Activated naive CD8-positive, alpha-beta T cell treated with anti-CD3 and anti-CD28 coated beads, Interleukin-2, amount 10 ng/mL, durations not matched to agents 7 days and 5 days (primary cell): ENCODE measurements at regions not wholly inside any gene's neighbourhood (a gene's known extent, or its start where the extent isn't known, plus 50 kb on each side); places are given as distances from the start of the nearest gene placed in this dataset.
"Not testable (repeated sequence)": the region's sequence is repeated elsewhere in the genome, so short reads cannot be mapped to it uniquely, and the experiment has no call there.

ENCODE experiments used
- ATAC-seq: fragments of 150-1000 bp; cut with Tn5 transposase; one replicate; pipeline ENCODE4 v1.10.0; 2021; ENCODE audit warnings: low read depth, moderate library complexity
- POLR2A ChIA-PET: fragments of 350-600 bp; sonication (Branson Sonifier 250); formaldehyde crosslinking; loops from one replicate; lab custom pipeline; 2021; ENCODE audit warnings: antibody characterized with exemption; lab: Charles Lee
- DNase-seq: peaks from one replicate; pipeline ENCODE4 v3.0.0; 2021
- H3K27ac Mint-ChIP-seq: one replicate; pipeline ENCODE4 v1.8.0; 2022; ENCODE audit warnings: mild to moderate bottlenecking, mixed read lengths
- H3K27me3 Mint-ChIP-seq: one replicate; pipeline ENCODE4 v1.8.0; 2022; ENCODE audit warnings: mild to moderate bottlenecking, moderate library complexity, mixed read lengths
- H3K36me3 Mint-ChIP-seq: one replicate; pipeline ENCODE4 v1.8.0; 2021; ENCODE audit warnings: mild to moderate bottlenecking, mixed read lengths
- H3K4me1 Mint-ChIP-seq: one replicate; pipeline ENCODE4 v1.8.0; 2021; ENCODE audit warnings: mixed read lengths
- H3K4me3 Mint-ChIP-seq: one replicate; pipeline ENCODE4 v1.8.0; 2022; ENCODE audit warnings: mild to moderate bottlenecking, moderate library complexity, mixed read lengths
- H3K9me3 Mint-ChIP-seq: one replicate; pipeline ENCODE4 v1.8.0; 2021; ENCODE audit warnings: mixed read lengths

- Mint-ChIP-seq H3K4me3 (peak overlapping the region; percentile 92), H3K27ac (peak overlapping the region; percentile 83)
- DNase-seq, ATAC-seq, H3K4me1 Mint-ChIP-seq, H3K27me3 Mint-ChIP-seq, H3K36me3 Mint-ChIP-seq, POLR2A ChIA-PET, H3K9me3 Mint-ChIP-seq: not testable (repeated sequence)
Measured at GRCh38 chr5:21459744-21460073, 1393.4 kb downstream of the CDH12 start.

GRCh38 chr5:21452449-21452848 is 1400.7 kb downstream of the CDH12 start:
- Mint-ChIP-seq H3K4me1 (no peaks in the 10 kb centered on the region), H3K27ac (no peak overlapping the region), H3K36me3 (no peaks in the 10 kb centered on the region), H3K27me3 (peaks cover 2% of the 10 kb centered on the region), H3K4me3 (no peak overlapping the region), H3K9me3 (no peaks in the 10 kb centered on the region)
- no peak for ATAC-seq
- DNase-seq = no peak
- POLR2A ChIA-PET = no interaction called here

GRCh38 chr5:21432646-21433045 is 1420.5 kb downstream of the CDH12 start:
- Mint-ChIP-seq H3K4me3 (no peak overlapping the region), H3K4me1 (no peaks in the 10 kb centered on the region), H3K9me3 (no peaks in the 10 kb centered on the region), H3K27ac (no peak overlapping the region), H3K27me3 (no peaks in the 10 kb centered on the region), H3K36me3 (no peaks in the 10 kb centered on the region)
- POLR2A ChIA-PET = no interaction called here
- ATAC-seq = no peak
- no peak for DNase-seq

- Mint-ChIP-seq H3K9me3 (no peaks in the 10 kb centered on the region), H3K27ac (no peak overlapping the region), H3K27me3 (no peaks in the 10 kb centered on the region), H3K4me1 (no peaks in the 10 kb centered on the region), H3K36me3 (no peaks in the 10 kb centered on the region), H3K4me3 (no peak overlapping the region)
- POLR2A ChIA-PET = no interaction called here
- no peak for ATAC-seq
- no peak for DNase-seq
Measured at GRCh38 chr5:21424907-21425306, 1428.2 kb downstream of the CDH12 start.

GRCh38 chr5:21419383-21419782 is 1431.4 kb upstream of the CDH18 start:
- POLR2A ChIA-PET = no interaction called here
- Mint-ChIP-seq H3K27ac (no peak overlapping the region), H3K36me3 (no peaks in the 10 kb centered on the region), H3K27me3 (no peaks in the 10 kb centered on the region), H3K4me1 (no peaks in the 10 kb centered on the region), H3K9me3 (no peaks in the 10 kb centered on the region), H3K4me3 (no peak overlapping the region)
- ATAC-seq (no peak), DNase-seq (no peak)

GRCh38 chr5:21402089-21402488 is 1414.1 kb upstream of the CDH18 start:
- H3K9me3 Mint-ChIP-seq, H3K27me3 Mint-ChIP-seq, H3K27ac Mint-ChIP-seq, POLR2A ChIA-PET, DNase-seq, H3K36me3 Mint-ChIP-seq, H3K4me3 Mint-ChIP-seq, ATAC-seq, H3K4me1 Mint-ChIP-seq: not testable (repeated sequence)

GRCh38 chr5:21398511-21398910 is 1410.5 kb upstream of the CDH18 start:
- no peak overlapping the region for H3K4me3 Mint-ChIP-seq
- DNase-seq = no peak
- H3K27ac Mint-ChIP-seq = no peak overlapping the region
- H3K9me3 Mint-ChIP-seq = peaks cover 3% of the 10 kb centered on the region
- ATAC-seq = no peak
- H3K36me3 Mint-ChIP-seq = no peaks in the 10 kb centered on the region
- POLR2A ChIA-PET = no interaction called here
- peaks cover 3% of the 10 kb centered on the region for H3K4me1 Mint-ChIP-seq
- no peaks in the 10 kb centered on the region for H3K27me3 Mint-ChIP-seq

- Mint-ChIP-seq H3K36me3 (no peaks in the 10 kb centered on the region), H3K9me3 (peaks cover 3% of the 10 kb centered on the region), H3K27me3 (no peaks in the 10 kb centered on the region), H3K27ac (no peak overlapping the region), H3K4me1 (peaks cover 3% of the 10 kb centered on the region), H3K4me3 (no peak overlapping the region)
- no peak for ATAC-seq
- DNase-seq = no peak
- POLR2A ChIA-PET = no interaction called here
Measured at GRCh38 chr5:21397693-21398092, 1409.7 kb upstream of the CDH18 start.

- Mint-ChIP-seq H3K9me3 (no peaks in the 10 kb centered on the region), H3K4me3 (no peak overlapping the region), H3K27ac (no peak overlapping the region), H3K27me3 (no peaks in the 10 kb centered on the region), H3K36me3 (no peaks in the 10 kb centered on the region), H3K4me1 (no peaks in the 10 kb centered on the region)
- DNase-seq = no peak
- POLR2A ChIA-PET = no interaction called here
- ATAC-seq = no peak
Measured at GRCh38 chr5:21391506-21391905, 1403.5 kb upstream of the CDH18 start.

- POLR2A ChIA-PET, H3K36me3 Mint-ChIP-seq, H3K4me3 Mint-ChIP-seq, H3K4me1 Mint-ChIP-seq, H3K27me3 Mint-ChIP-seq, H3K27ac Mint-ChIP-seq, H3K9me3 Mint-ChIP-seq, ATAC-seq, DNase-seq: not testable (repeated sequence)
Measured at GRCh38 chr5:21360754-21361153, 1372.8 kb upstream of the CDH18 start.

- H3K27ac Mint-ChIP-seq = peak overlapping the region; percentile 48
- H3K9me3 Mint-ChIP-seq, H3K27me3 Mint-ChIP-seq, H3K4me1 Mint-ChIP-seq, H3K36me3 Mint-ChIP-seq, DNase-seq, POLR2A ChIA-PET, ATAC-seq: not testable (repeated sequence)
- H3K4me3 Mint-ChIP-seq = peak overlapping the region; percentile 60
Measured at GRCh38 chr5:21341948-21342261, 1353.9 kb upstream of the CDH18 start.

- ATAC-seq, POLR2A ChIA-PET, H3K4me1 Mint-ChIP-seq, H3K27me3 Mint-ChIP-seq, H3K36me3 Mint-ChIP-seq, H3K9me3 Mint-ChIP-seq: not testable (repeated sequence)
- DNase-seq = peak; percentile 33
- H3K4me3 Mint-ChIP-seq = peak overlapping the region; percentile 60
- peak overlapping the region; percentile 48 for H3K27ac Mint-ChIP-seq
Measured at GRCh38 chr5:21341203-21341947, 1353.4 kb upstream of the CDH18 start.

- DNase-seq, ATAC-seq, H3K9me3 Mint-ChIP-seq, H3K4me3 Mint-ChIP-seq, H3K4me1 Mint-ChIP-seq, H3K27me3 Mint-ChIP-seq, H3K27ac Mint-ChIP-seq, H3K36me3 Mint-ChIP-seq, POLR2A ChIA-PET: not testable (repeated sequence)
Measured at GRCh38 chr5:21340233-21340632, 1352.2 kb upstream of the CDH18 start.

- ATAC-seq, H3K27ac Mint-ChIP-seq, H3K27me3 Mint-ChIP-seq, DNase-seq, POLR2A ChIA-PET, H3K9me3 Mint-ChIP-seq, H3K4me3 Mint-ChIP-seq, H3K4me1 Mint-ChIP-seq, H3K36me3 Mint-ChIP-seq: not testable (repeated sequence)
Measured at GRCh38 chr5:21336478-21336877, 1348.5 kb upstream of the CDH18 start.

- H3K27me3 Mint-ChIP-seq, H3K36me3 Mint-ChIP-seq, POLR2A ChIA-PET, ATAC-seq, DNase-seq, H3K4me3 Mint-ChIP-seq, H3K27ac Mint-ChIP-seq, H3K4me1 Mint-ChIP-seq, H3K9me3 Mint-ChIP-seq: not testable (repeated sequence)
Measured at GRCh38 chr5:21315376-21315775, 1327.4 kb upstream of the CDH18 start.
